ENCODE measurements at regions not wholly inside any gene's neighbourhood (a gene's known extent, or its start where the extent isn't known, plus 50 kb on each side); places are given as distances from the start of the nearest gene placed in this dataset.
"Not testable (repeated sequence)": the region's sequence is repeated elsewhere in the genome, so short reads cannot be mapped to it uniquely, and the experiment has no call there.

DNA sequence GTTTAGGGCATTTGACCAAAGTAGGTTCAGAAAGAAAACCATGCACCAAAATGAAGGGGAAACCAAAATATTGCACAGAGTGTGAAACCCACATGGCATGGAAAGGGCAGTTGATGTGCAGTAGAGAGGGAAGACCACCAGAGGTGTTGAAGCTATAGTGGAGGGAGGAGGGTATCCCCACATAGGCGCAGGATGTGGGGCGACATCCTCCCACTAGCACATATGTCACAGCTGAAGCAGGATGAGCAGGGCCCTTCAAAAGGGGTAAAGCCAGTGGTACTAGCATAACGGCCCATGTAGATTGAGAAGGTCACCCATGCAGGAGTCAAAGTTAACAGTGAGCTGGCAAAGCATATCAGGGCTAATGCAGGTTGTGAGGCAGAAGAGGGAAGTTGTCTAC lies 563.5 kb downstream of the RPIA start:
- TF ChIP-seq, protein P1, sequence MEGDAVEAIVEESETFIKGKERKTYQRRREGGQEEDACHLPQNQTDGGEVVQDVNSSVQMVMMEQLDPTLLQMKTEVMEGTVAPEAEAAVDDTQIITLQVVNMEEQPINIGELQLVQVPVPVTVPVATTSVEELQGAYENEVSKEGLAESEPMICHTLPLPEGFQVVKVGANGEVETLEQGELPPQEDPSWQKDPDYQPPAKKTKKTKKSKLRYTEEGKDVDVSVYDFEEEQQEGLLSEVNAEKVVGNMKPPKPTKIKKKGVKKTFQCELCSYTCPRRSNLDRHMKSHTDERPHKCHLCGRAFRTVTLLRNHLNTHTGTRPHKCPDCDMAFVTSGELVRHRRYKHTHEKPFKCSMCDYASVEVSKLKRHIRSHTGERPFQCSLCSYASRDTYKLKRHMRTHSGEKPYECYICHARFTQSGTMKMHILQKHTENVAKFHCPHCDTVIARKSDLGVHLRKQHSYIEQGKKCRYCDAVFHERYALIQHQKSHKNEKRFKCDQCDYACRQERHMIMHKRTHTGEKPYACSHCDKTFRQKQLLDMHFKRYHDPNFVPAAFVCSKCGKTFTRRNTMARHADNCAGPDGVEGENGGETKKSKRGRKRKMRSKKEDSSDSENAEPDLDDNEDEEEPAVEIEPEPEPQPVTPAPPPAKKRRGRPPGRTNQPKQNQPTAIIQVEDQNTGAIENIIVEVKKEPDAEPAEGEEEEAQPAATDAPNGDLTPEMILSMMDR (IDR thresholded peaks at IDR 0.05 in 4 of 5, conservative IDR thresholded peaks at IDR 0.05 in 1 of 5): not testable (repeated sequence)
- TF ChIP-seq POLR2A (IDR thresholded peaks at IDR 0.05): not testable (repeated sequence)

All from gastrocnemius medialis (tissue), 4 donors.